ENCODE measurements at regions not wholly inside any gene's neighbourhood (a gene's known extent, or its start where the extent isn't known, plus 50 kb on each side); places are given as distances from the start of the nearest gene placed in this dataset.

DNA sequence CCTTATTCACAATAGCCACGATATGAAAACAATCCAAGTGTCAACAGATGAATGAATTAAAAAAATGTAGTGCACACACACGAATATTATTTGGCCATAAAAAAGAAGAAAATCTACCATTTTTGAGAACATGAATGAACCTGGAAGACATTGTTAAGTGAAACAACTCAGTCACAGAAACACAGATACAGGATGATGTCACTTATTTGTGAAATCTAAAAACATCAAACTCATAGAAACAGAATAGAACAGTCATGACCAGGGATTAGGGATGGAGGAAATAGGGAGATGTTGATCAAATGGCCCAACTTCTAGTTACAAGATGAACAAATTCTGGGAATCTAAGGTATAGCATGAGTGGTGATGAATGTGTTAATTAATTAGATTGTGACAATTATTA, 72.3 kb downstream of the MACIR start:
- Histone ChIP-seq H3K4me1 (no peaks in the 10 kb centered on the region), H3K27me3 (no peaks in the 10 kb centered on the region), H3K36me3 (no peaks in the 10 kb centered on the region), H3K9me3 (no peaks in the 10 kb centered on the region), H3K4me3 (no peak overlapping the region), H3K27ac (no peak overlapping the region)
- intact Hi-C loops (cut with DNase I; ENCODE audit: low total_unique reads) (no loop called here), in situ Hi-C loops (cut with MboI; ENCODE audit: low sequenced_read_pairs in 4 of 4) (no loop called here)
- ATAC-seq (no peak), DNase-seq (no peak)
- TF ChIP-seq POLR2A (IDR thresholded peaks at IDR 0.05), result no peak
- TF ChIP-seq, protein P1, sequence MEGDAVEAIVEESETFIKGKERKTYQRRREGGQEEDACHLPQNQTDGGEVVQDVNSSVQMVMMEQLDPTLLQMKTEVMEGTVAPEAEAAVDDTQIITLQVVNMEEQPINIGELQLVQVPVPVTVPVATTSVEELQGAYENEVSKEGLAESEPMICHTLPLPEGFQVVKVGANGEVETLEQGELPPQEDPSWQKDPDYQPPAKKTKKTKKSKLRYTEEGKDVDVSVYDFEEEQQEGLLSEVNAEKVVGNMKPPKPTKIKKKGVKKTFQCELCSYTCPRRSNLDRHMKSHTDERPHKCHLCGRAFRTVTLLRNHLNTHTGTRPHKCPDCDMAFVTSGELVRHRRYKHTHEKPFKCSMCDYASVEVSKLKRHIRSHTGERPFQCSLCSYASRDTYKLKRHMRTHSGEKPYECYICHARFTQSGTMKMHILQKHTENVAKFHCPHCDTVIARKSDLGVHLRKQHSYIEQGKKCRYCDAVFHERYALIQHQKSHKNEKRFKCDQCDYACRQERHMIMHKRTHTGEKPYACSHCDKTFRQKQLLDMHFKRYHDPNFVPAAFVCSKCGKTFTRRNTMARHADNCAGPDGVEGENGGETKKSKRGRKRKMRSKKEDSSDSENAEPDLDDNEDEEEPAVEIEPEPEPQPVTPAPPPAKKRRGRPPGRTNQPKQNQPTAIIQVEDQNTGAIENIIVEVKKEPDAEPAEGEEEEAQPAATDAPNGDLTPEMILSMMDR (IDR thresholded peaks at IDR 0.05 in 4 of 5, conservative IDR thresholded peaks at IDR 0.05 in 1 of 5), result no peak

All from gastrocnemius medialis (tissue), 4 donors.